ENCODE measurements at regions not wholly inside any gene's neighbourhood (a gene's known extent, or its start where the extent isn't known, plus 50 kb on each side); places are given as distances from the start of the nearest gene placed in this dataset.

DNA sequence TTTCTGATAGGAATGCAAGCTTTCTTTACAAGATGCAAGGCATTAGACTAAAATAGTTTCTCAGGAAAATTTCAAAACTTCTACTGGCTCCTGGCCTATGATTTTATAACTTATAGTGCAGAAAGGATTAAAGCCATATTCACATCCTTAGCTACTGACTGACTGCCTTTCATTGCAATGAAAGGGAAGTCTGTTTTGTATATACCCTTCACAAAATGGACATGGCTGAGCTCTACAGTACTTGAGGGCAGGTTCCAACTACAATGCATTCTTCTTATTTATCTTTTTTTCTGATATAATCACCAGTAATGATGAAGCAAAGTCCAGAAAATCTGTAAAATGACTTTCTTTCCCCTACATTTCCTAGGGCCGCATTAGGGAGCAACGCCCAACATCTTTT is 100.5 kb upstream of the ESRRG start:
- POLR2A ChIA-PET = no interaction called here
- no peak overlapping the region for H3K4me3 Mint-ChIP-seq

DNA sequence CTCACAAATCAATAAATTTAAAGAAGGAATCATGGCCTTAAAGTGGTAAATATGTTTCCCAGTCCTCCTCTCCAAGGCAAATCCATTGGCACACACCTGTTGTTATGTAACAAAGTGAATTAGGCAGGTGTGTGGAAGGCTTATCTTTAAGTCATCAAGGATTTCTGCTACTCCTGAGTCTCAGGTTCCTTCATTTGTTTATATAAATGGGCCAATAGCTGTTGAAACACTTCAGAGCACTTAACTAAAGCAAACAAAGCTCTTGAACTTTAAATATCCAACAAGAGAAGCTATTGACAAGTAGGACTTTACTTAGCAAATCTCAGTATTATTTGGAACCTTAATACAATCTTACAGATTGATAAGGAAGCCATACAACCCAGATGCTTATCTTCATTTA is 99.3 kb upstream of the ESRRG start:
- no peak overlapping the region for H3K4me3 Mint-ChIP-seq
- H3K9me3 Mint-ChIP-seq = no peaks in the 10 kb centered on the region
- H3K27me3 Mint-ChIP-seq = no peaks in the 10 kb centered on the region
- ChIA-PET CTCF (no interaction called here), POLR2A (no interaction called here)
- DNase-seq = no peak
- H3K36me3 Mint-ChIP-seq (ENCODE audit: low read depth) = no peaks in the 10 kb centered on the region
- H3K4me1 Mint-ChIP-seq = no peaks in the 10 kb centered on the region
- H3K27ac Mint-ChIP-seq = no peak overlapping the region

More for the DNA sequence above, 100.5 kb upstream of the ESRRG start:
- no peak for DNase-seq
- no peak overlapping the region for H3K27ac Mint-ChIP-seq
- no peaks in the 10 kb centered on the region for H3K9me3 Mint-ChIP-seq
- H3K27me3 Mint-ChIP-seq = no peaks in the 10 kb centered on the region
- CTCF ChIA-PET = no interaction called here
- no peaks in the 10 kb centered on the region for H3K36me3 Mint-ChIP-seq (ENCODE audit: low read depth)
- no peaks in the 10 kb centered on the region for H3K4me1 Mint-ChIP-seq

DNA sequence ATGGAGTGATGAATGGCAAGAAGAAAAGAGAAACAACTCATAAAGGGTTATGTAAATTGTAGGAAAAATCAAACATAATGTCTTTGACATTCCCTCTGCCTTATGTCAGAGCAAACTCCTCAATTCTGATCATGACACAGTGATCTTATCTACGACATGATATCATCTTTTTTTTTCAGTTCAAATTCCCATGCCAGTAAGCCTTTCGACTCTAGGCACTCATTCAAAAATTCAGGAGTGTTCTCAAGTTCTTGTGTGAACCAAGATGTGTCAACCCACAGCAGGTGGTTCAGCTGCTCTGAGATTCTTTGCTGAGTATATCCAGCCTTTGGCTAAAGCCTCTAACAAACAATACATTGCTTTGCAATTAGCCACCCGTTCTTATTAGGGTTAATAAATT is 97.1 kb upstream of the ESRRG start:
- H3K36me3 Mint-ChIP-seq (ENCODE audit: low read depth) = no peaks in the 10 kb centered on the region
- H3K27ac Mint-ChIP-seq = no peak overlapping the region
- ChIA-PET CTCF (no interaction called here), POLR2A (no interaction called here)
- no peaks in the 10 kb centered on the region for H3K27me3 Mint-ChIP-seq
- no peak for DNase-seq
- H3K4me3 Mint-ChIP-seq = no peak overlapping the region
- H3K4me1 Mint-ChIP-seq = no peaks in the 10 kb centered on the region
- no peaks in the 10 kb centered on the region for H3K9me3 Mint-ChIP-seq

DNA sequence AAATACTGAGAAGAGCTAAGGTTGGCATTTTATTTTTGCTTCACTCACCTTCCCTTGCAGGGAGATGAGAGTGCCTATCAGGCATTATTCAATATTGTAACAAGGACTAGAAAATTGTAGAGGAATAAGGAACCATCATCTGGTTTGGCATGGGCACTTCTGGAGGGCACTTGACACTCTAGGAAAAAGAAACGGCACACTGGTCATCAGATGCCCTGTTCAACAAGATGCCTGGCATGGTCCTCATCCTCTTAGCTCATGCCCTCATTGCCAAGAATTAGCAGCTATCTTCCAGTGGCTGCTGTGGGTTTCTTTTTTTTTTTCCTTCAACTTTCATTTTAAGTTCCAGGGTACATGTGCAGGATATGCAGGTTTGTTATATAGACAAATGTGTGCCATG is 95.1 kb upstream of the ESRRG start:
- POLR2A ChIA-PET = no interaction called here
- H3K4me3 Mint-ChIP-seq = no peak overlapping the region
- H3K36me3 Mint-ChIP-seq (ENCODE audit: low read depth) = no peaks in the 10 kb centered on the region
- CTCF ChIA-PET = no interaction called here
- H3K27ac Mint-ChIP-seq = no peak overlapping the region
- no peaks in the 10 kb centered on the region for H3K4me1 Mint-ChIP-seq
- DNase-seq = no peak
- no peaks in the 10 kb centered on the region for H3K9me3 Mint-ChIP-seq
- no peaks in the 10 kb centered on the region for H3K27me3 Mint-ChIP-seq

DNA sequence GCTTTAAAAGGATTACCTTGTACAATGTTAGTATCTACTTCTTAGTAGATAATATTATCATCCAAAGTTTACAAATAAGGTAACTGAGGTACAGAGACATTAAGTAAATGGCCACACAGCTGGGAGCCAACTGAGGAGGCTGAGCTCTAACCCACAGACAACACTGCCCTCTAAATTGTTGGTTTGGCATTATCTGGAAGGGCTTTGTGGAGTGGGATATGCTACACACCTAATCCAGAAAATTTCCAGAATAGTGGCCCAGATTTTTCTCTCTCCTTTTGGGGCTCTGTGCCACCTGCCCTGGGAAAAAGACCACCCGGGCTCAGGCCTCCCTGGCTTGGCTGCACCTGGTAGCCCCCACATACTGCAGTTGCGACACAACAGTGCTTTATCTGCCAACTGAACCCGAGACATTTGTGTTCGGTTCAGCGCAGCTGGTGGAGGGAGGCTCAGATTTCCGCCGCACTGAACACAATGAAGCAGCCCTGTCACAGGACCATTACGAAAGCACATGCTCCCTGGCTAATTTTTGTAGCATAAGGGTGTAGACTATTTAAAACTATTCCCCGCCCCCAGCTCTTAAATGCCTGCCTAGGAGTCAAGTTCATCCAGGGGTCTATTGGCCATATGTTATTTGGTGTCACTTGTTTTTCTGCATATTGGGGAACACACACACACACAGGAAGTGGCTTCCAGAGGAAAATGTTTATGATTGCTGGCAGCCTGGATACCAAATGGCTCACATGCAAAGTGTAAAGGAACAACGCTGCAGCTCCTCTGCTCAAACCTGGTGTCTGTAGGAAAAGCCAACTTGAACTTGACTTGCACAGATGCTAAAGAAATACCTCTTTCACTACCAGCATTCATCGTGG is 92.3 kb upstream of the ESRRG start:
- CTCF ChIA-PET = no interaction called here

DNA sequence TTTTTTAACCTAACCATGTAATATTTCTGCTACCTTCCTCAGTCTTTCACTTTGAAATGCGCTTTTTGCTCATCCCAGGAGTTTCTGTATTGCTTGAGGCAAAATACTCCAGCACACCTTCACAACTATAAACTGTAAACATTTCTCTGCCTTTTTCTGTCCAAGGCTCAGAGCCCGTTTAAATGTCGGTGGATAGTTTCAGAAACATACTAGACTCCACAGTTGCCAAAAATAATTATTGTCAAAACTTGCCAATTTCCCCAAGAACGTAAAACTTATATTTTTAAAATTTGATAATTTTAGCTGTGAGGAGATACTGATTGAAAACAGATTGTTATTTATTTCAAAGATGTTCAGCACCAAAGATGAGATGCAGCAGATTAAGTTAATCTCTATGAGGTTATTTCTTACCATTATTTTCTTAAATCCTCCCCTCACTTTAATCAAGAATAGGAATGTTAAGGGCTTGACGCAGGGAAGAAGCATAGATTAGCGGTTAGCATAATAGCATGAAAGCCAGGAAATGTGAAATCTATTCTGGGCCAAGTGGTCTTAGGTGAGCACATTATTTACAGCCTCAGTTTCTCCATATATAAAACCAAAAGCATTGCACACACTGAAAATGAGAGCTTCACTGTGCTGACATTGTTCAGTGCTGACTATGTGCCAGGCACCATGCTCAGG is 91.5 kb upstream of the ESRRG start:
- H3K27me3 Mint-ChIP-seq = no peaks in the 10 kb centered on the region
- H3K27ac Mint-ChIP-seq = no peak overlapping the region
- H3K4me1 Mint-ChIP-seq = no peaks in the 10 kb centered on the region
- CTCF ChIA-PET = no interaction called here
- no peaks in the 10 kb centered on the region for H3K36me3 Mint-ChIP-seq (ENCODE audit: low read depth)
- H3K9me3 Mint-ChIP-seq = peaks cover 3% of the 10 kb centered on the region
- H3K4me3 Mint-ChIP-seq = no peak overlapping the region
- DNase-seq = no peak
- POLR2A ChIA-PET = no interaction called here

More for the DNA sequence above, 92.3 kb upstream of the ESRRG start:
- peaks cover 3% of the 10 kb centered on the region for H3K9me3 Mint-ChIP-seq
- H3K27me3 Mint-ChIP-seq = no peaks in the 10 kb centered on the region
- DNase-seq = no peak
- H3K36me3 Mint-ChIP-seq (ENCODE audit: low read depth) = no peaks in the 10 kb centered on the region
- no peak overlapping the region for H3K4me3 Mint-ChIP-seq
- POLR2A ChIA-PET = no interaction called here
- H3K27ac Mint-ChIP-seq = no peak overlapping the region
- H3K4me1 Mint-ChIP-seq = no peaks in the 10 kb centered on the region

DNA sequence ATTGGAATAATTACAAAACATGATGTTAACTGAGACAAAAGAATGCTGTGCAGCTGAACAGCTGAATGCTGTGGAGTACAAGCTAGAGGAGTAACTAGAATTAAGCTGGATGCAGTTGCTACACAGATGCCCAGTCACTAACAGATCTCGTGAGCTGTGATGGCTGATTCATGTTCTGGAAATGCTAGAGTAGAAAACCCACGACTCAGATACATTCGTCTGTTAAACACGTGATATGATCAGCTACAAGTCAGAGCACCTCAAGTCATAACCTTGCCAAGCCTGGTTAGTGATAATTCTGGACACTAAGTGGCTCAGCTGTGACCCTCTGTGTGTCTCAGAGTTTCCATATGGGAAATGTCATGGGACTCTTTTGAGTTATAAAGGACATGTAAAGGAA is 89.7 kb upstream of the ESRRG start:
- H3K27ac Mint-ChIP-seq = no peak overlapping the region
- no peak for DNase-seq
- H3K4me1 Mint-ChIP-seq = no peaks in the 10 kb centered on the region
- no peaks in the 10 kb centered on the region for H3K36me3 Mint-ChIP-seq (ENCODE audit: low read depth)
- peaks cover 3% of the 10 kb centered on the region for H3K9me3 Mint-ChIP-seq
- ChIA-PET POLR2A (no interaction called here), CTCF (no interaction called here)
- no peaks in the 10 kb centered on the region for H3K27me3 Mint-ChIP-seq
- H3K4me3 Mint-ChIP-seq = no peak overlapping the region

DNA sequence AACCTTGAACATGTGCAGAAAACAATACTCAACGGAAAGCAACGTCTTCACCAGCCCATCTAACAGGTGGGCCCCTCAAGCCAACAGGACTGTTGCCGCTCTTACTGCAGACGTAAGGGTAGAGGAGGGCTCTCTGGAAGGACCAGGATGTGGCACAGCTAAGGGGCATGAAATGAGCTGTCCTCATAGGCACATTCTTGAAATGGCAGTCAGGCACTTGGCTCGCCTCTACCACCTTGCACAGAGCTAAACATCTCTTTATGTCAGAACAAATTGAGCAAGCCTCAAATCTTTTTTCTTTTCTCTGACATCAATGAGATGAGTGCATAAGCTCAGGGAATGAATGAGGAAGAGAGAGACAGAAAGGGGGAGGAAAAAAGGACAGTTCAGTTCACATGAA is 86.4 kb upstream of the ESRRG start:
- Mint-ChIP-seq H3K4me3 (no peak overlapping the region), H3K27me3 (no peaks in the 10 kb centered on the region), H3K9me3 (peaks cover 3% of the 10 kb centered on the region), H3K27ac (no peak overlapping the region), H3K36me3 (ENCODE audit: low read depth) (no peaks in the 10 kb centered on the region), H3K4me1 (no peaks in the 10 kb centered on the region)
- ChIA-PET CTCF (no interaction called here), POLR2A (no interaction called here)
- DNase-seq = no peak

DNA sequence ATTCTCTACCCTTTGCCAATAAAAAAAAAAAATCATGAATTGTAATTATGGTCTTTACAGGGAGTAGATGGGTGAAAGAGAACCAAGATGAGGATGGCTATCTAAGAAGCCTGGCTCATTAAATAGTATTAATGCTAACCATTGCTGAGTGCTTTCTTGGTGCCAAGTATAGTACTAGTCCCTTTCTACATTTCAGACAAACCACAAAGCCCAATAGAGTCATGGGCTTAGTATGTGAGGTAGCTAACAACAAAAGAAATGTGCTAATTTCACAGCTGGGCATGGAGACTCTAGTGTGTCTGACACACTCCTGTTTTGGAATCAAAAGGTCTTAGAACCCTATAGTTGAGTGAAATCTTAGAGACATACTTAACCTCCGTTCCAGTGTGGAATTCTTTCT is 84.5 kb upstream of the ESRRG start:
- ChIA-PET CTCF (no interaction called here), POLR2A (no interaction called here)
- H3K4me1 Mint-ChIP-seq = no peaks in the 10 kb centered on the region

DNA sequence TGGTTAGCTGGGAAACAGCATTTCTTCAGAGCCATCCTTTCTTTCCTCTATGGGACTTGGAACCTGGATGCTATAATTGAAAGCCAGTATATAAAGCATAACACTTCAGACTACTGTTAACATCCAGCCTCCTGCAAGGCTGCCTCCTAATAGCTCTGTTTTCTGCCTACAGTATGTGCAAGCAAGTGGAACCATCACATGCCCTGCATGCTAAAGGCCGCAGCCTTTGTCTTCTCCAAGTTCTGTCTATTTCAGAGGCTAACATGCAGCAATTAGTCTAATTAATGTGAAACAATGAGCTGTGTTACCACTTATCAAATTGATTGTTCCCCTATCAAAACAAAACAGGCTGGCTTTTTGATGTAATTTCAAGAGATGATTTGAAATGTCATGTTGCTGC is 82.7 kb upstream of the ESRRG start:
- Mint-ChIP-seq H3K27ac (no peak overlapping the region), H3K9me3 (peaks cover 2% of the 10 kb centered on the region), H3K4me1 (no peaks in the 10 kb centered on the region), H3K36me3 (ENCODE audit: low read depth) (no peaks in the 10 kb centered on the region), H3K4me3 (no peak overlapping the region), H3K27me3 (no peaks in the 10 kb centered on the region)
- ChIA-PET POLR2A (no interaction called here), CTCF (no interaction called here)
- DNase-seq = no peak

More for the DNA sequence above, 84.5 kb upstream of the ESRRG start:
- no peaks in the 10 kb centered on the region for H3K36me3 Mint-ChIP-seq (ENCODE audit: low read depth)
- H3K4me3 Mint-ChIP-seq = no peak overlapping the region
- H3K27me3 Mint-ChIP-seq = no peaks in the 10 kb centered on the region
- no peak overlapping the region for H3K27ac Mint-ChIP-seq
- H3K9me3 Mint-ChIP-seq = peaks cover 5% of the 10 kb centered on the region
- DNase-seq = no peak

DNA sequence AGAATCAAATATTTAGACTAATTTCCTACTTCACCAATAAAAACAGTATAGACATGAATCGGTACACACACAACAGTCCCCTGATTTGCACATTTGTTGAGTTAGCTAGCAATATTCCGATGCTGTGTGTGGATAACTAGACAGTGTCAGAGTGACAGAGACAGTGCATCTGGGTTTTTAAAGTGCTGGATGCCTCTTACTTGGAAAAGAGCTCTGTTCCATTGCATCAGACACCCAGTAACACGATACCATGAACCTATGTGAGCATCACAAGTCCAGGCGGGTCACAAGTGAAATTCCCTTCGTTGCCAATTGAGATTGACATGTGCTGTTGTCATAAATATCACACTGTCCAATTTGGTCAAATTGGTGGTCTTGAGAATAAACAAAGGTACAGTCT is 82.0 kb upstream of the ESRRG start:
- Mint-ChIP-seq H3K4me3 (no peak overlapping the region), H3K27me3 (no peaks in the 10 kb centered on the region), H3K36me3 (ENCODE audit: low read depth) (no peaks in the 10 kb centered on the region), H3K9me3 (peaks cover 2% of the 10 kb centered on the region), H3K4me1 (no peaks in the 10 kb centered on the region), H3K27ac (no peak overlapping the region)
- no peak for DNase-seq
- ChIA-PET POLR2A (no interaction called here), CTCF (no interaction called here)

DNA sequence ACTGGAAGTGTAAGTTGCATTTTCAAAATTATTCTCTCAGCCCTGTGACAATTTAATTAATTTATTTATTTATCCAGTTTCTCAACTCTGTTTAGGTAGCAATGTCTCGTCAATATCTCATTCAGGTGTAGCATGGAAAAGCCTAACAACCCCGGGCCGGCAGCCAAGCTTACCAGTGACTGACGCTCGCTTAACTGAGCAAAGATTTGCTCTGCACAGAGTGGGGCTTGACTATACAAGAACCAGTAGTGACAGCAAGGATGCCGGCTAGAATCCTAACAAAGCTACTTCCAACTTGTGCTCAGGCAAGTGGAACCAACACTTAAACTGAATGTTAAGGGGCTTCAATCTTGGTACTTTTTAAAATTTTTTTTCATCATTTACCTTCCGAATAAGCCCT is 80.9 kb upstream of the ESRRG start:
- POLR2A ChIA-PET = no interaction called here
- Mint-ChIP-seq H3K4me1 (no peaks in the 10 kb centered on the region), H3K36me3 (ENCODE audit: low read depth) (no peaks in the 10 kb centered on the region), H3K27me3 (no peaks in the 10 kb centered on the region), H3K27ac (no peak overlapping the region), H3K4me3 (no peak overlapping the region), H3K9me3 (peaks cover 4% of the 10 kb centered on the region)
- CTCF ChIA-PET = no interaction called here
- DNase-seq = no peak

DNA sequence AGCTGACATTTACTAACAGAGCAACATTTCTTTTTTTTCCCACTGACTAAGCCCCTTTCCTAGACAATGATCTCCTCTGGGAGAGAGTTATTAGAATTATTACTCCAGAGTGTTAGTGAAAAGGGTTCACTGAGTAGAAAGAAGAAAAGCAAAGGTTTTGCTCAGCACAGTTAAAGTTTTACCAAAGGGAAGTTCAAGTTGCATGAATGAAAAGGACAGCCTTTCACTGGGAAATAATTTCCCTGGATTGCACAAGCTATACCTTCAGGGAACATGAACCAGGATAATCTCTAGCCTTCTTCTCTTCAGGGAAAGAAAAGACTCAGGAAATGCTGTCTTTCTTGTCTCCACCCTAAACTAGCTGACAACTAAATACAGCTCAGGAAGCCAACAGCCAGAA is 71.4 kb upstream of the ESRRG start:
- H3K27ac Mint-ChIP-seq = no peak overlapping the region
- no peaks in the 10 kb centered on the region for H3K27me3 Mint-ChIP-seq
- H3K9me3 Mint-ChIP-seq = peaks cover 7% of the 10 kb centered on the region
- no peaks in the 10 kb centered on the region for H3K36me3 Mint-ChIP-seq (ENCODE audit: low read depth)
- no peak overlapping the region for H3K4me3 Mint-ChIP-seq
- POLR2A ChIA-PET = no interaction called here
- no peak for DNase-seq
- CTCF ChIA-PET = no interaction called here
- H3K4me1 Mint-ChIP-seq = no peaks in the 10 kb centered on the region

DNA sequence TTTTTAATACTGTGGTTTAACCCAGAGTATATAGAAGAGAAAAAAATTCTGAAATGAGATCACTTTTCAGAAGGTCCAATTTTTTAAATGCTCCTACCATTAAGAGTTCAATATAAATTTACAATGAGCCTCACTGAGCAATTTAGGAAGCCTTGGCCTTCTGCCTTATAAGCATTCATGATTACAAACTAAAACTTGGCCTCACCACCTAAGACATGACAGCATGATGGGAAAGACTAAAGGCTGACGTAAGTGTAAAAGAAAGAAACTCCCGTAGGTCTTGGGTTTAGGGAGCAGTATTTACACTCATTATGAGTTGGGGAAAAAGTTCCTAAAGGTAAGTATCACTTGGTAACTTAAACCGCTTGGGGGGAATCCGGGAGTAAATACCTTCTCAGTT is 70.7 kb upstream of the ESRRG start:
- H3K9me3 Mint-ChIP-seq = peaks cover 4% of the 10 kb centered on the region
- CTCF ChIA-PET = no interaction called here

More for the DNA sequence above, 70.7 kb upstream of the ESRRG start:
- Mint-ChIP-seq H3K36me3 (ENCODE audit: low read depth) (no peaks in the 10 kb centered on the region), H3K27ac (no peak overlapping the region), H3K4me1 (no peaks in the 10 kb centered on the region), H3K4me3 (no peak overlapping the region), H3K27me3 (no peaks in the 10 kb centered on the region)
- POLR2A ChIA-PET = no interaction called here
- no peak for DNase-seq
